Gastroesophageal sphincter (tissue), 4 donors: ENCODE measurements at regions not wholly inside any gene's neighbourhood (a gene's known extent, or its start where the extent isn't known, plus 50 kb on each side); places are given as distances from the start of the nearest gene placed in this dataset.

ENCODE experiments used
- ATAC-seq: fragments of 150-250 bp; one replicate; pipeline ENCODE4 v1.9.1; 2016; ENCODE audit warnings: mild to moderate bottlenecking, moderate library complexity
- H3K27ac ChIP-seq, 4 donors: fragments of 200-600 bp; sonication (generic) in 3 of 4; 1 replicate in 3 of 4; 2 replicates in 1 of 4; pipeline ENCODE4 v1.5.1; 2016 to 2019
- H3K27me3 ChIP-seq: fragments of 200-600 bp; sonication (generic); one replicate; pipeline ENCODE4 v1.5.1; 2019
- H3K36me3 ChIP-seq, 2 donors: fragments of 200-600 bp; sonication (generic); one replicate each; pipeline ENCODE4 v1.5.1; 2019; ENCODE audit warnings: control low read depth in 1 of 2
- H3K4me1 ChIP-seq, 3 donors: fragments of 200-600 bp; sonication (generic); 1 replicate in 2 of 3; 2 replicates in 1 of 3; pipeline ENCODE4 v1.5.1; 2016 to 2019; ENCODE audit warnings: control low read depth in 2 of 3
- H3K4me3 ChIP-seq, 2 donors: fragments of 200-600 bp; sonication (generic); one replicate each; pipeline ENCODE4 v1.5.1; 2019; ENCODE audit warnings: mild to moderate bottlenecking in 1 of 2, moderate library complexity in 1 of 2
- H3K9me3 ChIP-seq, 3 donors: fragments of 200-600 bp; sonication (generic); one replicate each; pipeline ENCODE4 v1.5.1; 2017 to 2019; ENCODE audit warnings: control low read depth in 2 of 3
- EP300 ChIP-seq: sonication (generic); formaldehyde crosslinking; IDR thresholded peaks from one replicate; pipeline ENCODE4 v1.6.1; 2017; ENCODE audit warnings: antibody characterized with exemption, mild to moderate bottlenecking
- POLR2A ChIP-seq, 2 donors: fragments of 450-650 bp; IDR thresholded peaks; one replicate each; pipeline ENCODE4 v1.6.1; 2017; ENCODE audit warnings: antibody characterized with exemption in 2 of 2, mild to moderate bottlenecking in 2 of 2, moderate library complexity in 1 of 2
- POLR2AphosphoS5 ChIP-seq: sonication (generic); formaldehyde crosslinking; IDR thresholded peaks from one replicate; pipeline ENCODE4 v1.6.1; 2017; ENCODE audit warnings: antibody characterized with exemption
- WGBS, 2 donors: methylation state at CpG; one replicate each; pipeline ENCODE4 v1.1.5; 2018; ENCODE audit warnings: low coverage in 1 of 2; 5-methylcytosine and 5-hydroxymethylcytosine counted together
- TF ChIP-seq, protein P1 (sequence below), 4 experiments: fragments of 200-600 bp in 2 of 4; fragments of 450-650 bp in 2 of 4; sonication (generic) in 1 of 4; IDR thresholded peaks; one replicate each; pipeline ENCODE4 v1.5.1; 2017 to 2019; ENCODE audit warnings: antibody characterized with exemption in 4 of 4, mild to moderate bottlenecking in 2 of 4, moderate library complexity in 2 of 4

GRCh38 chr9:27653246-27653645 is 80.0 kb upstream of the C9orf72 start:
- no peak for TF ChIP-seq POLR2AphosphoS5
- TF ChIP-seq EP300: no peak
- TF ChIP-seq POLR2A (IDR thresholded peaks at IDR 0.05): no peak
- TF ChIP-seq, protein P1, sequence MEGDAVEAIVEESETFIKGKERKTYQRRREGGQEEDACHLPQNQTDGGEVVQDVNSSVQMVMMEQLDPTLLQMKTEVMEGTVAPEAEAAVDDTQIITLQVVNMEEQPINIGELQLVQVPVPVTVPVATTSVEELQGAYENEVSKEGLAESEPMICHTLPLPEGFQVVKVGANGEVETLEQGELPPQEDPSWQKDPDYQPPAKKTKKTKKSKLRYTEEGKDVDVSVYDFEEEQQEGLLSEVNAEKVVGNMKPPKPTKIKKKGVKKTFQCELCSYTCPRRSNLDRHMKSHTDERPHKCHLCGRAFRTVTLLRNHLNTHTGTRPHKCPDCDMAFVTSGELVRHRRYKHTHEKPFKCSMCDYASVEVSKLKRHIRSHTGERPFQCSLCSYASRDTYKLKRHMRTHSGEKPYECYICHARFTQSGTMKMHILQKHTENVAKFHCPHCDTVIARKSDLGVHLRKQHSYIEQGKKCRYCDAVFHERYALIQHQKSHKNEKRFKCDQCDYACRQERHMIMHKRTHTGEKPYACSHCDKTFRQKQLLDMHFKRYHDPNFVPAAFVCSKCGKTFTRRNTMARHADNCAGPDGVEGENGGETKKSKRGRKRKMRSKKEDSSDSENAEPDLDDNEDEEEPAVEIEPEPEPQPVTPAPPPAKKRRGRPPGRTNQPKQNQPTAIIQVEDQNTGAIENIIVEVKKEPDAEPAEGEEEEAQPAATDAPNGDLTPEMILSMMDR (IDR thresholded peaks at IDR 0.05): no peak
- no peaks in the 10 kb centered on the region for H3K36me3 ChIP-seq
- H3K4me3 ChIP-seq: no peak overlapping the region
- peaks cover 0 to under 1% (median 0%) of the 10 kb centered on the region in 3 donors for H3K9me3 ChIP-seq
- 61 to 100% methylated on average over 1 of the region's 1 CpG for WGBS, 2 donors
- ATAC-seq: no peak
- no peaks in the 10 kb centered on the region for H3K27me3 ChIP-seq
- no peak overlapping the region for H3K27ac ChIP-seq
- H3K4me1 ChIP-seq: no peaks in the 10 kb centered on the region

DNA sequence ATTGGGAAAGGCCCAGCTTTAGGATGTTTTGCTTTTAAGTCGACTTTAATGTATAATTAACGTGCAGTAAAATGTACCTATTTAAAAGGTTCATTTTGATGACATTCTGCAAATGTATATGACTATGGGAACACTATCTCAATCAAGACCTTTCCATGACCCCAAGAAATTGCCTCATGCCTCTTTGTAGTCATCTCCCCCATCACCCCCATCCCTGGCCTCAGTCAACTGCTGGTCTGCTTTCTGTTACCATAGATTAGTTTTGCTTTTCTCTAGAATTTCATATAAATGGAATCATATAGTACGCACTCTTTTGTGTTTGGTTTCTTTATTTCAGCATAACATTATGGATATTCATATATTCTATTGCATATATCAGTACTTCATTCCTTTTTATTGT is 80.7 kb upstream of the C9orf72 start:
- no peak overlapping the region for H3K4me3 ChIP-seq
- no peaks in the 10 kb centered on the region for H3K9me3 ChIP-seq
- TF ChIP-seq POLR2AphosphoS5 (no peak), EP300 (no peak), POLR2A (IDR thresholded peaks at IDR 0.05) (no peak)
- TF ChIP-seq, protein P1 (IDR thresholded peaks at IDR 0.05): no peak
- no peaks in the 10 kb centered on the region for H3K4me1 ChIP-seq
- ATAC-seq: no peak
- H3K27ac ChIP-seq: no peak overlapping the region
- no peaks in the 10 kb centered on the region for H3K27me3 ChIP-seq
- 63 to 84% methylated on average over 2 to 3 of the region's 3 CpGs for WGBS, 2 donors
- H3K36me3 ChIP-seq: no peaks in the 10 kb centered on the region

- WGBS, 2 donors: 75 to 92% methylated on average over 4 to 6 of the region's 17 CpGs
- TF ChIP-seq, protein P1 (IDR thresholded peaks at IDR 0.05): no peak
- TF ChIP-seq POLR2AphosphoS5: no peak
- no peak for TF ChIP-seq EP300
- no peak for TF ChIP-seq POLR2A (IDR thresholded peaks at IDR 0.05)
Measured at GRCh38 chr9:27654629-27655285, 81.5 kb upstream of the C9orf72 start.

DNA sequence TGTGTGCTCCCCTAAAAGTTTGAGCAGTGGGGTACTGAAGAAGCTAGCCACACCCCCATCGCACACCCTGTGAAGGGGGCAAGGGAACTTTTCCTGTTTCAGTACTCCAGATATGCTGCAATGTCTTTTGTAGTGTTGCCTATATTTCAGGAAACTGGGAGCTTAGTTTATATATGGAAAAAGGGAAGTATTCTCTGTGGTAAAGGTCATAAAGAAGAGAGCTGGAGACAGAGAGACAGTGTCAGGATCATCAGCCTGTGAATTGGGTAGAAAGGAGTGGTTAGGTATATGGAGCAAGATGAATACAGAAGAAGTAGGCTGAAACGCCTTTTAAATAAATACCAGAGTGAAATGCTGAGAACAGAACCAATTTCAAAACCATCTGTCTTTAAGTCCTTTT is 82.2 kb upstream of the C9orf72 start:
- no peak for ATAC-seq
- H3K9me3 ChIP-seq: no peaks in the 10 kb centered on the region
- H3K36me3 ChIP-seq: no peaks in the 10 kb centered on the region
- 33 to 75% methylated on average over 1 to 2 of the region's 2 CpGs for WGBS, 2 donors
- H3K4me3 ChIP-seq: no peak overlapping the region
- TF ChIP-seq POLR2A (IDR thresholded peaks at IDR 0.05): no peak
- no peak for TF ChIP-seq EP300
- TF ChIP-seq, protein P1 (IDR thresholded peaks at IDR 0.05): no peak
- TF ChIP-seq POLR2AphosphoS5: no peak
- no peak overlapping the region for H3K27ac ChIP-seq
- H3K4me1 ChIP-seq: no peaks in the 10 kb centered on the region
- no peaks in the 10 kb centered on the region for H3K27me3 ChIP-seq

More at GRCh38 chr9:27654629-27655285, 81.5 kb upstream of the C9orf72 start:
- Histone ChIP-seq H3K9me3 (no peaks in the 10 kb centered on the region), H3K27me3 (no peaks in the 10 kb centered on the region), H3K4me3 (no peak overlapping the region), H3K4me1 (no peaks in the 10 kb centered on the region), H3K27ac (no peak overlapping the region), H3K36me3 (no peaks in the 10 kb centered on the region)
- no peak for ATAC-seq

GRCh38 chr9:27659001-27659400 is 85.7 kb upstream of the C9orf72 start:
- peaks cover 2% of the 10 kb centered on the region for H3K27me3 ChIP-seq
- no peaks in the 10 kb centered on the region for H3K4me1 ChIP-seq
- H3K4me3 ChIP-seq: no peak overlapping the region
- 50 to 54% methylated on average over 3 to 4 of the region's 4 CpGs for WGBS, 2 donors
- no peak for TF ChIP-seq EP300
- TF ChIP-seq POLR2AphosphoS5: no peak
- no peak for TF ChIP-seq POLR2A (IDR thresholded peaks at IDR 0.05)
- TF ChIP-seq, protein P1 (IDR thresholded peaks at IDR 0.05): no peak
- no peaks in the 10 kb centered on the region for H3K9me3 ChIP-seq
- no peak for ATAC-seq
- H3K36me3 ChIP-seq: no peaks in the 10 kb centered on the region
- H3K27ac ChIP-seq: no peak overlapping the region
